Retina (tissue), 1 donor: ENCODE measurements at regions not wholly inside any gene's neighbourhood (a gene's known extent, or its start where the extent isn't known, plus 50 kb on each side); places are given as distances from the start of the nearest gene placed in this dataset.
"Not testable (repeated sequence)": the region's sequence is repeated elsewhere in the genome, so short reads cannot be mapped to it uniquely, and the experiment has no call there.

Source experiments
- DNase-seq: peaks from one replicate; pipeline ENCODE4 v3.0.0-alpha.2; 2016

GRCh38 chr14:56990991-56991627 is 180.8 kb upstream of the OTX2 start:
- not testable (repeated sequence) for DNase-seq

- DNase-seq = no peak
Measured at GRCh38 chr14:56989359-56989758, 179.1 kb upstream of the OTX2 start.

GRCh38 chr14:56979936-56980335 is 169.7 kb upstream of the OTX2 start:
- no peak for DNase-seq

GRCh38 chr14:56976211-56976610 is 165.9 kb upstream of the OTX2 start:
- no peak for DNase-seq

GRCh38 chr14:56975521-56975920 is 165.2 kb upstream of the OTX2 start:
- DNase-seq = no peak

- no peak for DNase-seq
Measured at GRCh38 chr14:56972948-56973347, 162.7 kb upstream of the OTX2 start.

GRCh38 chr14:56964895-56965294 is 154.6 kb upstream of the OTX2 start:
- peak; percentile 77 for DNase-seq

- no peak for DNase-seq
Measured at GRCh38 chr14:56963381-56963780, 153.1 kb upstream of the OTX2 start.

GRCh38 chr14:56962444-56963080 is 152.3 kb upstream of the OTX2 start:
- DNase-seq = no peak

- DNase-seq = no peak
Measured at GRCh38 chr14:56959869-56960268, 149.6 kb upstream of the OTX2 start.

- no peak for DNase-seq
Measured at GRCh38 chr14:56959121-56959520, 148.8 kb upstream of the OTX2 start.

GRCh38 chr14:56956182-56956581 is 145.9 kb upstream of the OTX2 start:
- DNase-seq = no peak

- no peak for DNase-seq
Measured at GRCh38 chr14:56955745-56956144, 145.5 kb upstream of the OTX2 start.

GRCh38 chr14:56953884-56954283 is 143.6 kb upstream of the OTX2 start:
- no peak for DNase-seq

- DNase-seq = no peak
Measured at GRCh38 chr14:56952766-56953473, 142.6 kb upstream of the OTX2 start.

- DNase-seq = no peak
Measured at GRCh38 chr14:56949828-56950227, 139.5 kb upstream of the OTX2 start.

GRCh38 chr14:56945291-56945690 is 135.0 kb upstream of the OTX2 start:
- DNase-seq = no peak

- DNase-seq = no peak
Measured at GRCh38 chr14:56944397-56944796, 134.1 kb upstream of the OTX2 start.

GRCh38 chr14:56933446-56933845 is 123.2 kb upstream of the OTX2 start:
- DNase-seq = no peak

- DNase-seq = no peak
Measured at GRCh38 chr14:56918849-56919574, 108.7 kb upstream of the OTX2 start.

GRCh38 chr14:56905282-56905681 is 95.0 kb upstream of the OTX2 start:
- DNase-seq = no peak

- DNase-seq = no peak
Measured at GRCh38 chr14:56903304-56903969, 93.2 kb upstream of the OTX2 start.

- DNase-seq = no peak
Measured at GRCh38 chr14:56902385-56902784, 92.1 kb upstream of the OTX2 start.
